ENCODE measurements at regions not wholly inside any gene's neighbourhood (a gene's known extent, or its start where the extent isn't known, plus 50 kb on each side); places are given as distances from the start of the nearest gene placed in this dataset.
A peak's percentile ranks its signal among the peaks of the same experiment; 100 is the strongest.
"Not testable (repeated sequence)": the region's sequence is repeated elsewhere in the genome, so short reads cannot be mapped to it uniquely, and the experiment has no call there.

DNA sequence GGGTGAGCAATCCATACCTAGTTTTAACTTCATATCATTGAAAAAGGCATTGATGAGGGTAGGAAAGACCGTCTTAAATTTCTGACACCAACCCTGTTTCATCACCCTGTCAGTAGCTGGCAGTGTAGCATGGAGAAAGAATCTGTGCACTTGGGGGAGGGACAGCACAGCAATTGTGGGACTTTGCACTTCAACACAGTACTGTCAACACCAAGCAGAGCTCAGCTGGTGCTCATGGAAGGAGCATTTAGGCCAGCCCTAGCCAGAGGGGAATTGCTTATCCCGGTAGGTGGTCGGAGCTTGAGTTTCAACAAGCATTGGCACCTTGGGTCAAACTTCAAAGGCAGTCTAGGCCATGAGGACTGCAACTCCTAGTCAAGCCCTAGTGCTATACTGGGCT lies 281.6 kb upstream of the TGIF2LY start:
- 27 to 49% methylated on average over 3 of the region's 3 CpGs for WGBS, 2 donors
- H3K27me3 ChIP-seq; H3K4me3 ChIP-seq; intact Hi-C loops (cut with DNase I); H3K36me3 ChIP-seq; H3K4me1 ChIP-seq; H3K9me3 ChIP-seq; DNase-seq; H3K27ac ChIP-seq: not testable (repeated sequence)

- H3K36me3 ChIP-seq; H3K4me3 ChIP-seq; intact Hi-C loops (cut with DNase I); H3K27ac ChIP-seq; H3K27me3 ChIP-seq; H3K4me1 ChIP-seq; DNase-seq; H3K9me3 ChIP-seq: not testable (repeated sequence)
These were observed 258.9 kb upstream of the TGIF2LY start for GRCh38 chrY:3319988-3320387.

GRCh38 chrY:3367535-3367934 lies 211.3 kb upstream of the TGIF2LY start:
- DNase-seq; H3K4me1 ChIP-seq; intact Hi-C loops (cut with DNase I); H3K27me3 ChIP-seq; H3K27ac ChIP-seq; H3K36me3 ChIP-seq; H3K9me3 ChIP-seq; H3K4me3 ChIP-seq: not testable (repeated sequence)

GRCh38 chrY:3368459-3368858 lies 210.4 kb upstream of the TGIF2LY start:
- H3K36me3 ChIP-seq, result not testable (repeated sequence)

GRCh38 chrY:3391508-3391907 lies 187.4 kb upstream of the TGIF2LY start:
- H3K4me1 ChIP-seq; H3K9me3 ChIP-seq; intact Hi-C loops (cut with DNase I); H3K27me3 ChIP-seq; H3K27ac ChIP-seq; H3K36me3 ChIP-seq; DNase-seq; H3K4me3 ChIP-seq: not testable (repeated sequence)
- WGBS, 2 donors, result 92 to 96% methylated on average over 5 of the region's 5 CpGs

More at GRCh38 chrY:3368459-3368858, 210.4 kb upstream of the TGIF2LY start:
- H3K4me1 ChIP-seq; H3K27me3 ChIP-seq; H3K9me3 ChIP-seq; H3K4me3 ChIP-seq; intact Hi-C loops (cut with DNase I); DNase-seq; H3K27ac ChIP-seq: not testable (repeated sequence)
- 44 to 50% methylated on average over 1 of the region's 1 CpG for WGBS, 2 donors

- H3K36me3 ChIP-seq; DNase-seq; intact Hi-C loops (cut with DNase I); H3K9me3 ChIP-seq; H3K4me1 ChIP-seq; H3K4me3 ChIP-seq; H3K27me3 ChIP-seq; H3K27ac ChIP-seq: not testable (repeated sequence)
- 7 to 22% methylated on average over 3 of the region's 3 CpGs for WGBS, 2 donors
These were observed 174.6 kb upstream of the TGIF2LY start for GRCh38 chrY:3404241-3404640.

- DNase-seq; H3K27me3 ChIP-seq; intact Hi-C loops (cut with DNase I); H3K4me3 ChIP-seq; H3K27ac ChIP-seq; H3K4me1 ChIP-seq; H3K9me3 ChIP-seq; H3K36me3 ChIP-seq: not testable (repeated sequence)
- TF ChIP-seq, protein P1, sequence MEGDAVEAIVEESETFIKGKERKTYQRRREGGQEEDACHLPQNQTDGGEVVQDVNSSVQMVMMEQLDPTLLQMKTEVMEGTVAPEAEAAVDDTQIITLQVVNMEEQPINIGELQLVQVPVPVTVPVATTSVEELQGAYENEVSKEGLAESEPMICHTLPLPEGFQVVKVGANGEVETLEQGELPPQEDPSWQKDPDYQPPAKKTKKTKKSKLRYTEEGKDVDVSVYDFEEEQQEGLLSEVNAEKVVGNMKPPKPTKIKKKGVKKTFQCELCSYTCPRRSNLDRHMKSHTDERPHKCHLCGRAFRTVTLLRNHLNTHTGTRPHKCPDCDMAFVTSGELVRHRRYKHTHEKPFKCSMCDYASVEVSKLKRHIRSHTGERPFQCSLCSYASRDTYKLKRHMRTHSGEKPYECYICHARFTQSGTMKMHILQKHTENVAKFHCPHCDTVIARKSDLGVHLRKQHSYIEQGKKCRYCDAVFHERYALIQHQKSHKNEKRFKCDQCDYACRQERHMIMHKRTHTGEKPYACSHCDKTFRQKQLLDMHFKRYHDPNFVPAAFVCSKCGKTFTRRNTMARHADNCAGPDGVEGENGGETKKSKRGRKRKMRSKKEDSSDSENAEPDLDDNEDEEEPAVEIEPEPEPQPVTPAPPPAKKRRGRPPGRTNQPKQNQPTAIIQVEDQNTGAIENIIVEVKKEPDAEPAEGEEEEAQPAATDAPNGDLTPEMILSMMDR (IDR thresholded peaks at IDR 0.05), result peak in 1 of 4 experiments; percentile 40
- WGBS, 2 donors, result 13 to 20% methylated on average over 2 of the region's 2 CpGs
These were observed 173.3 kb upstream of the TGIF2LY start for GRCh38 chrY:3405585-3405984.

DNA sequence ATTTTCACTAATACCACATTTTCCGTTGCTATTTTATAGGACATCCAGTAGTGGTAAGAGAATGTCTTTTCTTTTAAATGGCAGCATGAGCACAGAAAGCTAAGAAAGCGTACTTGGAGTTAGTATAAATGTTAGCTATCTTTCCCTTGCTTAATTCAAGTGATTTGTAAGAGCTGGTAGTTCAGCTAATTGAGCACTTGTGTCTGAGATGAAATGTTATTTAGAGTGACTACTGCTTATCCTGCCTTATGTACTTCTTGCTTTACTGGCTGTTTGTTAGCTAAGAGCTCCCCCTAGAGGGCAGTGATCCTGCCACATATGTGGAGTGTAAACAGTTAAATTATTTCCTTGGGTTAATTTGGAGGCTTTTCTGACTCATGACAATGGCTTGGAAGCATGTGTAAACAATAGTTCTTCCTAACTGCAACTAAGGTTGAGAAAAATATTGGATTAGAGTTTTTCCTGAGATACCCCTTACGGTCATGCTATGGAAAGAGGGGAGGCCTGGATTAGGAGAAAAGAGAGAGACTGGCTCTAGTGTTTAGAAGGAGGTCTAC lies 171.9 kb upstream of the TGIF2LY start:
- intact Hi-C loops (cut with DNase I); DNase-seq: not testable (repeated sequence)
- WGBS, 2 donors, result 51 to 73% methylated on average over 3 of the region's 3 CpGs

DNA sequence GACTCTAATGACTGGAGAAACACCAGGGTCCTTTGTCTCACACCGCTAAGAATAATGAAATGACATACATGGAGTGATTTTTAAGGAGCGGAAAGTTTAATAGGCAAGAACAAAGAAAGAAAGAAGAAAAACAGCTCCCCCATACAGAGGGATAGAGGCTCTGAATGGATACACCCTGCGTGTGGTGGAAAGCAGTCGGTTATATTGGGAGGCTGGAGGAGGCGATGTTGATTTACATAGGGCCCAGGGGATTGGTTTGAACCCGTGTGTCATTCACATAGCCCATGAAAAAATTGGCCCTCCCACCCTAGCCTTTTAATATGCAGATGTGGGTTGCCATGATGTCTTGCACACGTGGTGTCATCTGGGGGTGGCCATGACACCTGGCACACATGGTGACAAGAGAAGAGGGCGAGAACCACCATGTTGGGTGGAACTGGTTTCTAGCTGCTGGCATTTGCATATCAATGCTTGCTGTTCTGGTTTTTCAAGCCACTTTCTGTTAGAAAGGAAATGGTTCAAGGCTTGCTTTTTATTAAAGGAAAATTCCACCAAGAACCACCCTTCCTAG lies 168.5 kb upstream of the TGIF2LY start:
- H3K9me3 ChIP-seq; H3K36me3 ChIP-seq; H3K27ac ChIP-seq; H3K4me1 ChIP-seq; DNase-seq; H3K27me3 ChIP-seq; intact Hi-C loops (cut with DNase I); H3K4me3 ChIP-seq: not testable (repeated sequence)
- 86 to 87% methylated on average over 8 of the region's 8 CpGs for WGBS, 2 donors

More for the DNA sequence above, 171.9 kb upstream of the TGIF2LY start:
- H3K9me3 ChIP-seq, H3K4me1 ChIP-seq, H3K4me3 ChIP-seq, H3K27me3 ChIP-seq, H3K27ac ChIP-seq, H3K36me3 ChIP-seq: not testable (repeated sequence)

Measured in sigmoid colon (tissue), 6 donors.